Calu3 (cell line): ENCODE measurements at regions not wholly inside any gene's neighbourhood (a gene's known extent, or its start where the extent isn't known, plus 50 kb on each side); places are given as distances from the start of the nearest gene placed in this dataset.

Source experiments
- BruUV-seq: library from RNA; stranded (reverse); fragments of 400-500 nt; replicated peaks from 2 replicates; lab custom pipeline; 2021; lab: Mats Ljungman, UMichigan
- CTCF ChIA-PET: fragments of 300-600 bp; sonication (Branson Sonifier 250); formaldehyde crosslinking; loops from one replicate; lab custom pipeline; 2022; ENCODE audit warnings: antibody characterized with exemption; lab: Charles Lee
- DNase-seq: peaks from one replicate; pipeline ENCODE4 v3.0.0; 2022
- H3K27ac Mint-ChIP-seq: one replicate; pipeline ENCODE4 v1.8.0; 2022; ENCODE audit warnings: mixed read lengths; ENCODE audit not compliant: unreplicated experiment
- H3K27me3 Mint-ChIP-seq: one replicate; pipeline ENCODE4 v1.8.0; 2022; ENCODE audit warnings: mixed read lengths; ENCODE audit not compliant: unreplicated experiment
- H3K36me3 Mint-ChIP-seq: one replicate; pipeline ENCODE4 v1.8.0; 2022; ENCODE audit warnings: mild to moderate bottlenecking, moderate library complexity, mixed read lengths; ENCODE audit not compliant: insufficient read depth, unreplicated experiment
- H3K4me1 Mint-ChIP-seq: one replicate; pipeline ENCODE4 v1.8.0; 2022; ENCODE audit warnings: mild to moderate bottlenecking, low read depth, mixed read lengths; ENCODE audit not compliant: unreplicated experiment
- H3K4me3 Mint-ChIP-seq: one replicate; pipeline ENCODE4 v1.8.0; 2022; ENCODE audit warnings: mild to moderate bottlenecking, low read depth, moderate library complexity, mixed read lengths; ENCODE audit not compliant: unreplicated experiment
- H3K9me3 Mint-ChIP-seq: one replicate; pipeline ENCODE4 v1.8.0; 2022; ENCODE audit warnings: low read depth, mixed read lengths; ENCODE audit not compliant: unreplicated experiment
- CTCF ChIP-seq: fragments of 200-600 bp; IDR thresholded peaks from one replicate; pipeline ENCODE4 v1.8.0; 2022; ENCODE audit warnings: antibody characterized with exemption; ENCODE audit not compliant: unreplicated experiment
- intact Hi-C: fragments of 100-400 bp; cut with micrococcal nuclease; formaldehyde crosslinking; loops from one replicate; pipeline ENCODE4 v1.10.0; 2022; ENCODE audit not compliant: unreplicated experiment

GRCh38 chr1:199705825-199706224, 321.7 kb upstream of the NR5A2 start:
- Mint-ChIP-seq H3K4me3 (no peak overlapping the region), H3K27me3 (no peaks in the 10 kb centered on the region), H3K4me1 (no peaks in the 10 kb centered on the region), H3K36me3 (no peaks in the 10 kb centered on the region), H3K9me3 (no peaks in the 10 kb centered on the region), H3K27ac (no peak overlapping the region)
- BruUV-seq = no TSS peak
- CTCF ChIA-PET = no interaction called here
- DNase-seq = no peak
- intact Hi-C loops = no loop called here
- no peak for TF ChIP-seq CTCF

GRCh38 chr1:199706826-199707606, 320.5 kb upstream of the NR5A2 start:
- Mint-ChIP-seq H3K4me3 (no peak overlapping the region), H3K27me3 (no peaks in the 10 kb centered on the region), H3K4me1 (no peaks in the 10 kb centered on the region), H3K27ac (no peak overlapping the region), H3K9me3 (peaks cover 2% of the 10 kb centered on the region), H3K36me3 (no peaks in the 10 kb centered on the region)
- BruUV-seq = no TSS peak
- intact Hi-C loops = no loop called here
- no peak for TF ChIP-seq CTCF
- CTCF ChIA-PET = interaction anchor here (0.6 kb wide), 1 partner anchor 790 kb away, joined by 4 read pairs; no protein-coding TSS in a partner anchor
- DNase-seq = no peak

- H3K27me3 Mint-ChIP-seq = no peaks in the 10 kb centered on the region
- CTCF ChIA-PET = no interaction called here
- no peak overlapping the region for H3K27ac Mint-ChIP-seq
- H3K4me1 Mint-ChIP-seq = no peaks in the 10 kb centered on the region
- no peak overlapping the region for H3K4me3 Mint-ChIP-seq
- no peaks in the 10 kb centered on the region for H3K36me3 Mint-ChIP-seq
- DNase-seq = no peak
- no peak for TF ChIP-seq CTCF
- BruUV-seq = no TSS peak
- peaks cover 4% of the 10 kb centered on the region for H3K9me3 Mint-ChIP-seq
- intact Hi-C loops = no loop called here
Observed at GRCh38 chr1:199710974-199711373, 316.5 kb upstream of the NR5A2 start.

GRCh38 chr1:199716729-199717128, 310.8 kb upstream of the NR5A2 start:
- no peaks in the 10 kb centered on the region for H3K27me3 Mint-ChIP-seq
- no TSS peak for BruUV-seq
- H3K4me1 Mint-ChIP-seq = no peaks in the 10 kb centered on the region
- intact Hi-C loops = no loop called here
- no peak overlapping the region for H3K4me3 Mint-ChIP-seq
- TF ChIP-seq CTCF = no peak
- H3K9me3 Mint-ChIP-seq = peaks cover 4% of the 10 kb centered on the region
- H3K36me3 Mint-ChIP-seq = no peaks in the 10 kb centered on the region
- DNase-seq = no peak
- CTCF ChIA-PET = interaction anchor here (0.7 kb wide), 1 partner anchor 332 kb away, joined by 6 read pairs; no protein-coding TSS in a partner anchor
- no peak overlapping the region for H3K27ac Mint-ChIP-seq
